ENCODE measurements at regions not wholly inside any gene's neighbourhood (a gene's known extent, or its start where the extent isn't known, plus 50 kb on each side); places are given as distances from the start of the nearest gene placed in this dataset.

- no peak for DNase-seq (ENCODE audit: low read depth, low spot score)
- Histone ChIP-seq H3K9me3 (ENCODE audit: control insufficient read depth, insufficient read depth, low read depth, low read length) (no peaks in the 10 kb centered on the region), H3K27ac (ENCODE audit: low read length) (no peak overlapping the region), H3K4me1 (ENCODE audit: control insufficient read depth, insufficient read depth, low read length) (no peaks in the 10 kb centered on the region), H3K4me3 (ENCODE audit: low read depth in 2 of 2, low read length in 2 of 2) (no peak overlapping the region), H3K36me3 (ENCODE audit: control insufficient read depth, insufficient read depth, low read length) (no peaks in the 10 kb centered on the region), H3K27me3 (ENCODE audit: control insufficient read depth, insufficient read depth, low read length) (no peaks in the 10 kb centered on the region)
- BruUV-seq (replicated peaks): no TSS peak
- ChIA-PET POLR2A (no interaction called here), CTCF (no interaction called here)
- no peak for ATAC-seq
- intact Hi-C loops (cut with micrococcal nuclease; ENCODE audit: unreplicated experiment) (no loop called here), in situ Hi-C loops (cut with HindIII; ENCODE audit: low pct_unique_long_range_greater_than_20kb, low sequenced_read_pairs) (no loop called here)
- no peak for TF ChIP-seq REST (IDR thresholded peaks at IDR 0.05; ENCODE audit: insufficient read depth in 1 of 2, low read depth in 2 of 2, low read length in 1 of 2)
- TF ChIP-seq POLR2AphosphoS5 (IDR thresholded peaks at IDR 0.05; ENCODE audit: low read depth, low read length): no peak
- TF ChIP-seq SIN3A (IDR thresholded peaks at IDR 0.05; ENCODE audit: borderline replicate concordance, insufficient read depth, low read depth, low read length): no peak
- no peak for TF ChIP-seq TCF7L2 (IDR thresholded peaks at IDR 0.05; ENCODE audit: low read depth, low read length)
- no peak for TF ChIP-seq CTCF (IDR thresholded peaks at IDR 0.05)
Measured at GRCh38 chr4:115485402-115485801, 372.0 kb upstream of the NDST4 start.

- ATAC-seq (no peak), DNase-seq (ENCODE audit: low read depth, low spot score) (no peak)
- H3K27me3 ChIP-seq (ENCODE audit: control insufficient read depth, insufficient read depth, low read length): no peaks in the 10 kb centered on the region
- ChIA-PET CTCF (no interaction called here), POLR2A (no interaction called here)
- H3K9me3 ChIP-seq (ENCODE audit: control insufficient read depth, insufficient read depth, low read depth, low read length): no peaks in the 10 kb centered on the region
- H3K4me3 ChIP-seq (ENCODE audit: low read depth in 2 of 2, low read length in 2 of 2): no peak overlapping the region
- no peaks in the 10 kb centered on the region for H3K36me3 ChIP-seq (ENCODE audit: control insufficient read depth, insufficient read depth, low read length)
- TF ChIP-seq SIN3A (IDR thresholded peaks at IDR 0.05; ENCODE audit: borderline replicate concordance, insufficient read depth, low read depth, low read length): no peak
- no peak for TF ChIP-seq CTCF (IDR thresholded peaks at IDR 0.05)
- TF ChIP-seq REST (IDR thresholded peaks at IDR 0.05; ENCODE audit: insufficient read depth in 1 of 2, low read depth in 2 of 2, low read length in 1 of 2): no peak
- TF ChIP-seq TCF7L2 (IDR thresholded peaks at IDR 0.05; ENCODE audit: low read depth, low read length): no peak
- TF ChIP-seq POLR2AphosphoS5 (IDR thresholded peaks at IDR 0.05; ENCODE audit: low read depth, low read length): no peak
- H3K4me1 ChIP-seq (ENCODE audit: control insufficient read depth, insufficient read depth, low read length): no peaks in the 10 kb centered on the region
- in situ Hi-C loops (cut with HindIII; ENCODE audit: low pct_unique_long_range_greater_than_20kb, low sequenced_read_pairs) (no loop called here), intact Hi-C loops (cut with micrococcal nuclease; ENCODE audit: unreplicated experiment) (no loop called here)
- BruUV-seq (replicated peaks): no TSS peak
- no peak overlapping the region for H3K27ac ChIP-seq (ENCODE audit: low read length)
Measured at GRCh38 chr4:115484479-115484878, 371.1 kb upstream of the NDST4 start.
